ENCODE measurements at regions not wholly inside any gene's neighbourhood (a gene's known extent, or its start where the extent isn't known, plus 50 kb on each side); places are given as distances from the start of the nearest gene placed in this dataset.

DNA sequence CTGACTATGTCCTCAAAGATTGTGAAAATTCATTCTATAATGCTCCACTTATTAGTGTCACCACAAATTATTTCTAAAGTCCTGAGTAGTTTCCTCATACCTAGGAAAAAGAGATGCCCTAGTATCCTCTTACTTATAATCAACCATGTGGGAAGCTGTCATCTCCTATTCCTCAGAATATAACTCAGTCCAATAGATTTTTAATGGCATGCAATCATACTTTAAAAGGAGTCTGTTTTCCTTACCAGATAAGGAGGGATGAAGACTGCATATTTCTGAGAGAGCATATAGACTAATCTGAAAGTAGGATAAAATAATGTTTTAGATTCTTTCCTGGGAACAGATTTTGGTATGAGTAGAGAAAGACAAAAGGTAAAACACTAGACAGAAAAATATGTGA is 727.7 kb upstream of the GRM3 start:
- Histone ChIP-seq H4K20me1 (ENCODE audit: insufficient read depth, low read length) (no peaks in the 10 kb centered on the region), H3K4me2 (replicated peaks; ENCODE audit: extremely low read depth, low read length, poor library complexity, severe bottlenecking) (no peak overlapping the region), H3K4me1 (ENCODE audit: control insufficient read depth in 1 of 2, insufficient read depth in 2 of 2, low read length in 2 of 2) (no peaks in the 10 kb centered on the region), H3K9ac (ENCODE audit: insufficient read depth, low read length, poor library complexity, severe bottlenecking) (no peak overlapping the region), H2AFZ (ENCODE audit: insufficient read depth, low read depth, low read length, poor library complexity, severe bottlenecking) (no peak overlapping the region), H3K79me2 (ENCODE audit: insufficient read depth, low read length) (no peaks in the 10 kb centered on the region), H3K27ac (ENCODE audit: low read depth in 1 of 2, low read length in 2 of 2) (no peak overlapping the region), H3K9me3 (replicated peaks in 1 of 2; ENCODE audit: control insufficient read depth in 1 of 2, insufficient read depth in 1 of 2, low read length in 2 of 2) (no peaks in the 10 kb centered on the region), H3K36me3 (replicated peaks in 1 of 2; ENCODE audit: control insufficient read depth in 1 of 2, insufficient read depth in 2 of 2, low read length in 2 of 2) (no peaks in the 10 kb centered on the region), H3K27me3 (ENCODE audit: control insufficient read depth in 2 of 2, insufficient read depth in 2 of 2, low read length in 2 of 2) (no peaks in the 10 kb centered on the region), H3K4me3 (replicated peaks in 1 of 3; ENCODE audit: low read depth in 2 of 3, low read length in 3 of 3) (no peak overlapping the region)
- Mint-ChIP-seq H3K36me3 (no peaks in the 10 kb centered on the region), H3K4me3 (no peak overlapping the region), H3K9me3 (peaks cover 0 to 7% (median 0%) of the 10 kb centered on the region in 7 donors), H3K27ac (no peak overlapping the region), H3K4me1 (no peaks in the 10 kb centered on the region), H3K27me3 (ENCODE audit: low read depth in 3 of 3) (no peaks in the 10 kb centered on the region)
- TF ChIP-seq, protein P1, sequence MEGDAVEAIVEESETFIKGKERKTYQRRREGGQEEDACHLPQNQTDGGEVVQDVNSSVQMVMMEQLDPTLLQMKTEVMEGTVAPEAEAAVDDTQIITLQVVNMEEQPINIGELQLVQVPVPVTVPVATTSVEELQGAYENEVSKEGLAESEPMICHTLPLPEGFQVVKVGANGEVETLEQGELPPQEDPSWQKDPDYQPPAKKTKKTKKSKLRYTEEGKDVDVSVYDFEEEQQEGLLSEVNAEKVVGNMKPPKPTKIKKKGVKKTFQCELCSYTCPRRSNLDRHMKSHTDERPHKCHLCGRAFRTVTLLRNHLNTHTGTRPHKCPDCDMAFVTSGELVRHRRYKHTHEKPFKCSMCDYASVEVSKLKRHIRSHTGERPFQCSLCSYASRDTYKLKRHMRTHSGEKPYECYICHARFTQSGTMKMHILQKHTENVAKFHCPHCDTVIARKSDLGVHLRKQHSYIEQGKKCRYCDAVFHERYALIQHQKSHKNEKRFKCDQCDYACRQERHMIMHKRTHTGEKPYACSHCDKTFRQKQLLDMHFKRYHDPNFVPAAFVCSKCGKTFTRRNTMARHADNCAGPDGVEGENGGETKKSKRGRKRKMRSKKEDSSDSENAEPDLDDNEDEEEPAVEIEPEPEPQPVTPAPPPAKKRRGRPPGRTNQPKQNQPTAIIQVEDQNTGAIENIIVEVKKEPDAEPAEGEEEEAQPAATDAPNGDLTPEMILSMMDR (IDR thresholded peaks at IDR 0.05), result no peak
- no peak for DNase-seq
- intact Hi-C loops (cut with micrococcal nuclease), result no loop called here

DNA sequence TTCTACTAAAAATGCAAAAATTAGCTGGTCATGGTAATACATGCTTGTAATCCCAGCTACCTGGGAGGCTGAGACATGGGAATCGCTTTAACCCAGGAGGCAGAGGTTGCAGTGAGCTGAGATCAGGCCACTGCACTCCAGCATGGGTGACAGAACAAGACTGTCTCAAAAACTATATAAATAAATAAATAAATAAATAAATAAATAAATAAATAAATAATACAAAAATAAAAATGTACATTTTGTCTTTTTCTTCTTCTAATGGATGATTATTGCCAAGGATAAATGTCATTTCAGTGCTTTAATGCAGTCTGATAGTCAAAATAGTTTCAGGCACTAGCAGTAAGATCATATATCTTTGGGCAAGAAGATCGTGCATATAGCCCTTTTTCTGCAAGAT is 727.6 kb upstream of the SEMA3D start:
- no CpG with 5 or more reads among the region's 2 CpGs for WGBS (ENCODE audit: insufficient coverage)
- H3K27me3 Mint-ChIP-seq (ENCODE audit: low read depth in 3 of 3), result no peaks in the 10 kb centered on the region

More for the DNA sequence above, 727.6 kb upstream of the SEMA3D start:
- no peak overlapping the region for H3K4me2 ChIP-seq (replicated peaks; ENCODE audit: extremely low read depth, low read length, poor library complexity, severe bottlenecking)
- H3K4me1 Mint-ChIP-seq, result no peaks in the 10 kb centered on the region
- no peaks in the 10 kb centered on the region for H3K9me3 ChIP-seq (replicated peaks in 1 of 2; ENCODE audit: control insufficient read depth in 1 of 2, insufficient read depth in 1 of 2, low read length in 2 of 2)
- no peaks in the 10 kb centered on the region for H3K79me2 ChIP-seq (ENCODE audit: insufficient read depth, low read length)
- no peaks in the 10 kb centered on the region for H3K27me3 ChIP-seq (ENCODE audit: control insufficient read depth in 2 of 2, insufficient read depth in 2 of 2, low read length in 2 of 2)
- H3K27ac ChIP-seq (ENCODE audit: low read depth in 1 of 2, low read length in 2 of 2), result no peak overlapping the region
- H3K36me3 Mint-ChIP-seq, result no peaks in the 10 kb centered on the region
- no peaks in the 10 kb centered on the region for H3K4me1 ChIP-seq (ENCODE audit: control insufficient read depth in 1 of 2, insufficient read depth in 2 of 2, low read length in 2 of 2)
- DNase-seq, result no peak
- TF ChIP-seq, protein P1 (IDR thresholded peaks at IDR 0.05), result no peak
- H3K36me3 ChIP-seq (replicated peaks in 1 of 2; ENCODE audit: control insufficient read depth in 1 of 2, insufficient read depth in 2 of 2, low read length in 2 of 2), result no peaks in the 10 kb centered on the region
- H4K20me1 ChIP-seq (ENCODE audit: insufficient read depth, low read length), result no peaks in the 10 kb centered on the region
- H3K27ac Mint-ChIP-seq, result no peak overlapping the region
- H3K9me3 Mint-ChIP-seq, result peaks cover 0 to 7% (median 2%) of the 10 kb centered on the region in 7 donors
- intact Hi-C loops (cut with micrococcal nuclease), result no loop called here
- no peak overlapping the region for H3K4me3 ChIP-seq (replicated peaks in 1 of 3; ENCODE audit: low read depth in 2 of 3, low read length in 3 of 3)
- H2AFZ ChIP-seq (ENCODE audit: insufficient read depth, low read depth, low read length, poor library complexity, severe bottlenecking), result no peak overlapping the region
- no peak overlapping the region for H3K9ac ChIP-seq (ENCODE audit: insufficient read depth, low read length, poor library complexity, severe bottlenecking)
- no peak overlapping the region for H3K4me3 Mint-ChIP-seq
